NT2/D1 (cell line): ENCODE measurements at regions not wholly inside any gene's neighbourhood (a gene's known extent, or its start where the extent isn't known, plus 50 kb on each side); places are given as distances from the start of the nearest gene placed in this dataset.

Experiments
- SUZ12 ChIP-seq: IDR thresholded peaks from 2 replicates; pipeline ENCODE4 v1.6.1; 2011; ENCODE audit not compliant: insufficient read length, insufficient read depth; ENCODE audit errors: extremely low read depth
- YY1 ChIP-seq: IDR thresholded peaks from 2 replicates; pipeline ENCODE4 v1.6.1; 2011; ENCODE audit not compliant: insufficient read length, insufficient read depth

DNA sequence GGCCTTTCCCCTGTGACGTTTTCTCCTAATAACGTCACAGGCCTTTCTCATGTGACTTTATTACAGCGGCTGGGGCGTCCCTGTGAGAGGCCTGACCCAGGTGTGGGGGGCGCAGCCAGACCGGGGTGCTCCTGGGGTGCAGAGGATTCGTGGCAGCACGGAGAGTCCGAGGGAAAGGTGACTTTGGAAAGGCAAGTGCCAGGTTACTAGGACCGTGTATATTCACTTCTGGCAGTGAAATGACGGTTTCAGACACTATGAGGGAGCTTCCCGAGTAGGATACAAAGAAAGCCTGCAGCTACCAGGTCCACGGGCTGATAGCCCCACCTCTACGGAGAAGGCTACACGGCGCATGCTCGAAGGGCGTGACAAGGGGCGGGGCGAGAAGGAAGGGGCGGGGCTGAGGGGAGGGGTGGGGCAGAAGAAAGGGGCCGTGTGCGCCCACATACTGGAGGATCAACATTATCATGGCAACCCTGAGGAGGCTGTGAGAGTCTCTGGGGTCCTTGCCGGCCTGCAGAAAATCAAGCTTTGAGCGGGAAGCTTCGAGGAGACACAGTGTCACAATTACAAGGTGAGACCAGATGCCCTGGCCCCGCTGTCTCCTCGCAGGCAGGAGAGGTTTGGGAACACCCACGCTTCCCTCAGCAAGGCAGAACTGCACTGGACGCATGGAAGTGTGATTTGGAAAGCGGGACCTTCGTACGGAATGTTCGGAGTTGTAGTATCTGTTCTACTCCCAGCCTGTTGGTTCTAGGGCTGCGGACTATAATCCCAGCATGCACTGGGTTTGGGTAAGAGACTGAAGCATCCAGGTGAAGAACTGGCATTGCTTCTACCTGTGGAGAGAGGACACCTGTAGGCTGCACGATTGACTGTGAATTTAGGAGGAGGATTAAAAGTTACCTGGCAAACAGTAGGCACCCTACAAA lies 54.4 kb upstream of the ZNF337 start:
- TF ChIP-seq SUZ12 (no peak), YY1 (no peak)
